ENCODE measurements at regions not wholly inside any gene's neighbourhood (a gene's known extent, or its start where the extent isn't known, plus 50 kb on each side); places are given as distances from the start of the nearest gene placed in this dataset.

GRCh38 chr2:174666845-174667244 lies 69.2 kb upstream of the WIPF1 start:
- TF ChIP-seq CTCF (IDR thresholded peaks at IDR 0.05; ENCODE audit: low read depth, low read length), result no peak
- no peak for TF ChIP-seq POLR2A (IDR thresholded peaks at IDR 0.05; ENCODE audit: extremely low read depth, insufficient read length)
- TF ChIP-seq MAX (IDR thresholded peaks at IDR 0.05; ENCODE audit: low read depth, low read length), result no peak
- TF ChIP-seq MYC (IDR thresholded peaks at IDR 0.05; ENCODE audit: low read depth, low read length), result no peak
